ENCODE measurements at regions not wholly inside any gene's neighbourhood (a gene's known extent, or its start where the extent isn't known, plus 50 kb on each side); places are given as distances from the start of the nearest gene placed in this dataset.

- DNase-seq: no peak
Measured at GRCh38 chr1:78797108-78797781, 147.6 kb downstream of the IFI44 start.

GRCh38 chr1:78799926-78800325, 150.3 kb downstream of the IFI44 start:
- DNase-seq: no peak

- DNase-seq: no peak
Measured at GRCh38 chr1:78814176-78814575, 164.5 kb downstream of the IFI44 start.

GRCh38 chr1:78825561-78825960, 175.9 kb downstream of the IFI44 start:
- no peak for DNase-seq

GRCh38 chr1:78829644-78830043, 176.9 kb downstream of the ADGRL4 start:
- DNase-seq: no peak

- no peak for DNase-seq
Measured at GRCh38 chr1:78830321-78830720, 176.2 kb downstream of the ADGRL4 start.

- no peak for DNase-seq
Measured at GRCh38 chr1:78831731-78832360, 174.7 kb downstream of the ADGRL4 start.

- no peak for DNase-seq
Measured at GRCh38 chr1:78833491-78833890, 173.0 kb downstream of the ADGRL4 start.

- no peak for DNase-seq
Measured at GRCh38 chr1:78834201-78834741, 172.3 kb downstream of the ADGRL4 start.

- DNase-seq: no peak
Measured at GRCh38 chr1:78836726-78837125, 169.8 kb downstream of the ADGRL4 start.

GRCh38 chr1:78839704-78840277, 166.7 kb downstream of the ADGRL4 start:
- DNase-seq: peak in 1 of 2 donors; percentile 22
